Keratinocyte (primary cell): ENCODE measurements at regions not wholly inside any gene's neighbourhood (a gene's known extent, or its start where the extent isn't known, plus 50 kb on each side); places are given as distances from the start of the nearest gene placed in this dataset.

ENCODE experiments used
- EZH2 ChIP-seq: IDR thresholded peaks from one replicate; pipeline ENCODE4 v1.6.1; 2012; ENCODE audit warnings: inconsistent platforms, mild to moderate bottlenecking, low read length, moderate library complexity
- TF ChIP-seq, protein P1 (sequence below), 3 experiments: IDR thresholded peaks in 1 of 3; conservative IDR thresholded peaks in 1 of 3; optimal IDR thresholded peaks in 1 of 3; 2 replicates in 2 of 3; 3 replicates in 1 of 3; pipeline versions ENCODE3 to v1.5.1; 2011; ENCODE audit warnings: low read length in 3 of 3, mild to moderate bottlenecking in 3 of 3, moderate library complexity in 2 of 3, control low read depth in 1 of 3, inconsistent platforms in 1 of 3; ENCODE audit not compliant: insufficient read depth in 2 of 3; ENCODE audit errors: extremely low read depth in 1 of 3

- TF ChIP-seq, protein P1, sequence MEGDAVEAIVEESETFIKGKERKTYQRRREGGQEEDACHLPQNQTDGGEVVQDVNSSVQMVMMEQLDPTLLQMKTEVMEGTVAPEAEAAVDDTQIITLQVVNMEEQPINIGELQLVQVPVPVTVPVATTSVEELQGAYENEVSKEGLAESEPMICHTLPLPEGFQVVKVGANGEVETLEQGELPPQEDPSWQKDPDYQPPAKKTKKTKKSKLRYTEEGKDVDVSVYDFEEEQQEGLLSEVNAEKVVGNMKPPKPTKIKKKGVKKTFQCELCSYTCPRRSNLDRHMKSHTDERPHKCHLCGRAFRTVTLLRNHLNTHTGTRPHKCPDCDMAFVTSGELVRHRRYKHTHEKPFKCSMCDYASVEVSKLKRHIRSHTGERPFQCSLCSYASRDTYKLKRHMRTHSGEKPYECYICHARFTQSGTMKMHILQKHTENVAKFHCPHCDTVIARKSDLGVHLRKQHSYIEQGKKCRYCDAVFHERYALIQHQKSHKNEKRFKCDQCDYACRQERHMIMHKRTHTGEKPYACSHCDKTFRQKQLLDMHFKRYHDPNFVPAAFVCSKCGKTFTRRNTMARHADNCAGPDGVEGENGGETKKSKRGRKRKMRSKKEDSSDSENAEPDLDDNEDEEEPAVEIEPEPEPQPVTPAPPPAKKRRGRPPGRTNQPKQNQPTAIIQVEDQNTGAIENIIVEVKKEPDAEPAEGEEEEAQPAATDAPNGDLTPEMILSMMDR (optimal IDR thresholded peaks at IDR 0.05 in 1 of 3, IDR thresholded peaks at IDR 0.05 in 1 of 3, conservative IDR thresholded peaks at IDR 0.05 in 1 of 3; ENCODE audit: extremely low read depth in 1 of 3, insufficient read depth in 2 of 3, low read length in 3 of 3) = no peak
- TF ChIP-seq EZH2 = no peak
Measured at GRCh38 chr4:60482921-60483351, 717.2 kb upstream of the ADGRL3 start.
